Esophagus muscularis mucosa (tissue), 4 donors: ENCODE measurements at regions not wholly inside any gene's neighbourhood (a gene's known extent, or its start where the extent isn't known, plus 50 kb on each side); places are given as distances from the start of the nearest gene placed in this dataset.
"Not testable (repeated sequence)": the region's sequence is repeated elsewhere in the genome, so short reads cannot be mapped to it uniquely, and the experiment has no call there.

ENCODE experiments used
- DNase-seq: peaks from one replicate; pipeline ENCODE4 v3.0.0-alpha.2; 2017; ENCODE audit errors: extremely low spot score
- H3K27ac ChIP-seq, 4 donors: fragments of 200-600 bp; sonication (generic); replicated peaks in 1 of 4; 1 replicate in 3 of 4; 2 replicates in 1 of 4; pipeline ENCODE4 v1.5.1; 2016 to 2019; ENCODE audit warnings: mild to moderate bottlenecking in 1 of 4
- H3K27me3 ChIP-seq, 4 donors: fragments of 200-600 bp; sonication (generic); one replicate each; pipeline versions ENCODE4 v1.5.1 to v1.6.0; 2016 to 2019
- H3K36me3 ChIP-seq, 4 donors: fragments of 200-600 bp; sonication (generic); one replicate each; pipeline ENCODE4 v1.5.1; 2016 to 2019
- H3K4me1 ChIP-seq, 4 donors: fragments of 200-600 bp; sonication (generic); one replicate each; pipeline ENCODE4 v1.5.1; 2016 to 2019
- H3K4me3 ChIP-seq, 4 donors: fragments of 200-600 bp; sonication (generic); 1 replicate in 2 of 4; 2 replicates in 2 of 4; pipeline ENCODE4 v1.5.1; 2016 to 2019; ENCODE audit warnings: mild to moderate bottlenecking in 4 of 4, moderate library complexity in 1 of 4
- H3K9me3 ChIP-seq, 4 donors: fragments of 200-600 bp; sonication (generic); 1 replicate in 3 of 4; 2 replicates in 1 of 4; pipeline ENCODE4 v1.5.1; 2016 to 2019
- EP300 ChIP-seq: sonication (generic); formaldehyde crosslinking; IDR thresholded peaks from one replicate; pipeline ENCODE4 v1.6.1; 2017; ENCODE audit warnings: antibody characterized with exemption
- POLR2A ChIP-seq: fragments of 450-650 bp; IDR thresholded peaks from one replicate; pipeline ENCODE4 v1.6.1; 2017; ENCODE audit warnings: antibody characterized with exemption, moderate library complexity, mild to moderate bottlenecking, low read depth
- POLR2AphosphoS5 ChIP-seq, 2 donors: sonication (generic); formaldehyde crosslinking; IDR thresholded peaks; one replicate each; pipeline ENCODE4 v1.6.1; 2017; ENCODE audit warnings: antibody characterized with exemption in 2 of 2
- WGBS: methylation state at CpG from one replicate; pipeline ENCODE4 v1.1.5; 2018; 5-methylcytosine and 5-hydroxymethylcytosine counted together
- intact Hi-C: fragments of 100-400 bp; cut with DNase I; formaldehyde crosslinking; loops from one replicate; pipeline ENCODE4 v1.15.1; 2023
- TF ChIP-seq, protein P1 (sequence below), 3 experiments: fragments of 200-600 bp in 2 of 3; fragments of 450-650 bp in 1 of 3; sonication (generic) in 2 of 3; IDR thresholded peaks; one replicate each; pipeline ENCODE4 v1.5.1; 2017 to 2019; ENCODE audit warnings: antibody characterized with exemption in 3 of 3, mild to moderate bottlenecking in 2 of 3, moderate library complexity in 1 of 3

DNA sequence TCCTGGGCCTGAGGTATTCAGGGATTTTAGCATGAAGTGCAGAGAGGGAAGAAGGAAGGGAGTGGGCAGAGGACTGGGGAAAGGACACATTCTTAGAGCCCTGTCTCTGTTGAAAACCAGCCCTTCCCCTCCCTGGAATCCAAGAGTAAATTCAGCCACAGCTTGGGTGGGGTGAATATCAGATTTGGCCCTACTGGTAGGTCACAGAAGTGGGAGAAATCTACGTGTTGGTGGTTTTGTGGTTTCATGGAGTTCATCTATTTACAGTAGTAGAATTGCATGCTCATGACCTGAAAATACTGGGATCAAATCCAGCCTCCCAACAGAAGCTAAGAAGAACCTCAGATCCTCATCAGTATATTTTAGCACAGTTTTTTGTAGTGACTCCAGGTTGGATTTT is 404.4 kb downstream of the BMP2 start:
- TF ChIP-seq POLR2AphosphoS5 (IDR thresholded peaks at IDR 0.05) (no peak), POLR2A (no peak), EP300 (no peak)
- TF ChIP-seq, protein P1, sequence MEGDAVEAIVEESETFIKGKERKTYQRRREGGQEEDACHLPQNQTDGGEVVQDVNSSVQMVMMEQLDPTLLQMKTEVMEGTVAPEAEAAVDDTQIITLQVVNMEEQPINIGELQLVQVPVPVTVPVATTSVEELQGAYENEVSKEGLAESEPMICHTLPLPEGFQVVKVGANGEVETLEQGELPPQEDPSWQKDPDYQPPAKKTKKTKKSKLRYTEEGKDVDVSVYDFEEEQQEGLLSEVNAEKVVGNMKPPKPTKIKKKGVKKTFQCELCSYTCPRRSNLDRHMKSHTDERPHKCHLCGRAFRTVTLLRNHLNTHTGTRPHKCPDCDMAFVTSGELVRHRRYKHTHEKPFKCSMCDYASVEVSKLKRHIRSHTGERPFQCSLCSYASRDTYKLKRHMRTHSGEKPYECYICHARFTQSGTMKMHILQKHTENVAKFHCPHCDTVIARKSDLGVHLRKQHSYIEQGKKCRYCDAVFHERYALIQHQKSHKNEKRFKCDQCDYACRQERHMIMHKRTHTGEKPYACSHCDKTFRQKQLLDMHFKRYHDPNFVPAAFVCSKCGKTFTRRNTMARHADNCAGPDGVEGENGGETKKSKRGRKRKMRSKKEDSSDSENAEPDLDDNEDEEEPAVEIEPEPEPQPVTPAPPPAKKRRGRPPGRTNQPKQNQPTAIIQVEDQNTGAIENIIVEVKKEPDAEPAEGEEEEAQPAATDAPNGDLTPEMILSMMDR (IDR thresholded peaks at IDR 0.05): no peak
- no peak overlapping the region for H3K4me3 ChIP-seq
- H3K27me3 ChIP-seq: no peaks in the 10 kb centered on the region
- intact Hi-C loops: no loop called here
- no peaks in the 10 kb centered on the region for H3K36me3 ChIP-seq
- H3K9me3 ChIP-seq: no peaks in the 10 kb centered on the region
- no peak for DNase-seq
- WGBS: 69% methylated on average over 1 of the region's 1 CpG
- H3K4me1 ChIP-seq: no peaks in the 10 kb centered on the region
- no peak overlapping the region for H3K27ac ChIP-seq

DNA sequence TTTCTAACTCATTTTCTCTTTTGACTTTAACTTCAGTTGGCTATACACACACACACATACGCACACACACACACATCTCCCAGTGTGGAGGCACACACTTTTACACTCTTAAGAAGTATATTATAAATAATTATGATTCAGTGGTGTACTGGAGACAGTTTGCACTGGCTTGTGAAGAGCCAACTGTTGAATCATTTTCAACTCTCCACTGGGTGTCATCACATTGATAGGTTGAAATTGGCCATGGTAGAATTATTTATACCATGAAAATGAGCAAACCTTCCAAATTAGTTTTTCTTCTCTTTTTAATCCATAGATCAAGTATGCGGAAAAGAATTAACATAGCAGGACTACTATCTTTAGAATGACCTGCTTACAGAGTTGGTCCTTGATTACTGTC is 407.1 kb downstream of the BMP2 start:
- TF ChIP-seq EP300 (no peak), POLR2A (no peak), POLR2AphosphoS5 (IDR thresholded peaks at IDR 0.05) (no peak)
- TF ChIP-seq, protein P1 (IDR thresholded peaks at IDR 0.05): no peak
- intact Hi-C loops: no loop called here
- H3K27ac ChIP-seq: no peak overlapping the region
- H3K4me1 ChIP-seq: no peaks in the 10 kb centered on the region
- H3K4me3 ChIP-seq: no peak overlapping the region
- 90% methylated on average over 2 of the region's 2 CpGs for WGBS
- no peaks in the 10 kb centered on the region for H3K27me3 ChIP-seq
- H3K9me3 ChIP-seq: no peaks in the 10 kb centered on the region
- no peak for DNase-seq
- no peaks in the 10 kb centered on the region for H3K36me3 ChIP-seq

DNA sequence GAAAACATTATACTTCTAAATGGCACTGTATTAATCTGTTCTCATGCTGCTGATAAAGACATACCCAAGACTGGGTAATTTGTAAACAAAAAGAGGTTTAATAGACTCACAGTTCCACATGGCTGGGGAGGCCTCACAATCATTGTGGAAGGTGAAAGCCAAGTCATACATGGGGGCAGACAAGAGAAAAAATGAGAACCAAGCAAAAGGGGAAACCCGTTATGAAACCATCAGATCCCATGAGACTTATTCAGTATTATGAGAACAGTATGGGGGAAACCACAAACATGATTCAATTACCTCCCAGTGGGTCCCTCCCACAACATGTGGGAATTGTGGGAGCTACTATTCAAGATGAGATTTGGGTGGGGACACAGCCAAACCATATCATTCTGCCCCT is 408.3 kb downstream of the BMP2 start:
- H3K27me3 ChIP-seq, intact Hi-C loops, DNase-seq, H3K4me3 ChIP-seq, H3K4me1 ChIP-seq, H3K9me3 ChIP-seq, H3K36me3 ChIP-seq, H3K27ac ChIP-seq: not testable (repeated sequence)
- WGBS: 83% methylated on average over 1 of the region's 1 CpG

DNA sequence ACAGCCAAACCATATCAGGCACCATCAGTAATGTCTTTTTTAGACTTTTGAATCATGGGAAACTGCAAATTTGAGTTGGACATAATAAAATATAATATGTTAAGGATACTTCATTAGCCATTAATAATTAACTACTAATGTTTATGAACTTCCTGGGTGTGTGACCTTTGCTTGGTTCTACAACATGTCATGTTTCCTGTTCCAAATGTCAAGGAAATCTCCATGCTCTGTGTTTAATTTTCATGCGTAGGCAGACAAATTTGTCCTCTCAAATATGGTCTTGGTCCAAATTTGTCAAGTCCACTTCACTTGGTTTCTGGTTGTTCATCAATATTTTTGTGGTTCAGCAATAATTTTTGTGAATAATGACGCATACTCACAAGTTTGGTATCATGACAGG is 410.5 kb downstream of the BMP2 start:
- H3K9me3 ChIP-seq: no peaks in the 10 kb centered on the region
- WGBS: 85% methylated on average over 2 of the region's 2 CpGs
- TF ChIP-seq, protein P1 (IDR thresholded peaks at IDR 0.05): no peak
- no peak for TF ChIP-seq EP300
- no peak for TF ChIP-seq POLR2AphosphoS5 (IDR thresholded peaks at IDR 0.05)
- TF ChIP-seq POLR2A: no peak
- no peaks in the 10 kb centered on the region for H3K27me3 ChIP-seq
- no peak overlapping the region for H3K4me3 ChIP-seq
- intact Hi-C loops: no loop called here
- DNase-seq: no peak
- no peak overlapping the region for H3K27ac ChIP-seq
- no peaks in the 10 kb centered on the region for H3K36me3 ChIP-seq
- H3K4me1 ChIP-seq: no peaks in the 10 kb centered on the region

DNA sequence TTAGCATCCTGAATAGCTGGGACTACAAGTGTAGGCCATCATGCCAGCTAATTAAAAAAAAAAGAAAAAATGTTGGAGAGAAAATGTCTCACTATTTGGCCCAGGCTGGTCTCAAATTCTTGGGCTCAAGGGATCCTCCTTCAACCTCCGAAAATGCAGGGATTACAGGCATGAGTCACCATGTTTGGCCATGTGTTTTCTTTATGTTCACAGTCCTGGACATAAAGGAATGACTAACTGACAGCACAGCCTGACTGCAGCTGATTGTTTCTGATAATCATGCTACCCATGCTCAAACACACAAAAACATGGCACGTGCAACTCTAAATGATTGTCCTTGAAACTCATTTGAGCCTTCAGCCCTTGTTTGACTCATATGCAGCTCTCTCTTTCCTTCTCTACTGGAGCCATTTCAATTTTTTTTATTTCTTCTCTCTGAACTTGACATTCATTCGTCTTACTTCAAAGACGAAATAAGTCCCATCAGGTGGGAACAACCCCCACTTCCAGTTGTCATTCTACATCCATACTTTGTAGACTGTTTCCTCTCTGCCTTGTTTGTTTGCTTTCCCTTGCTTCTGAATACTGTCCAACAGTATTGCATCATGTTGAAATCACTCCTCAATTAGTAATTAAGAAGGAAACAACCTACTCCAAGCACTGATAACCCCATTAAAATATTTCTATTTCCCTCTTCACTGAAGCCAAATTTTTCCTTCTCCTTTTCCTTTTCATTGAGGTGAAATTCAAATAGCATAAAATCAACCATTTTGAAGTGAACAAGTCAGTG is 413.0 kb downstream of the BMP2 start:
- no peaks in the 10 kb centered on the region for H3K36me3 ChIP-seq
- TF ChIP-seq, protein P1 (IDR thresholded peaks at IDR 0.05): no peak
- TF ChIP-seq POLR2AphosphoS5 (IDR thresholded peaks at IDR 0.05) (no peak), EP300 (no peak), POLR2A (no peak)
- 72% methylated on average over 4 of the region's 4 CpGs for WGBS

More for the DNA sequence above, 413.0 kb downstream of the BMP2 start:
- H3K27me3 ChIP-seq: no peaks in the 10 kb centered on the region
- H3K27ac ChIP-seq: no peak overlapping the region
- no peak for DNase-seq
- no peaks in the 10 kb centered on the region for H3K4me1 ChIP-seq
- H3K9me3 ChIP-seq: no peaks in the 10 kb centered on the region
- no peak overlapping the region for H3K4me3 ChIP-seq
- intact Hi-C loops: no loop called here
